ENCODE measurements at regions not wholly inside any gene's neighbourhood (a gene's known extent, or its start where the extent isn't known, plus 50 kb on each side); places are given as distances from the start of the nearest gene placed in this dataset.

DNA sequence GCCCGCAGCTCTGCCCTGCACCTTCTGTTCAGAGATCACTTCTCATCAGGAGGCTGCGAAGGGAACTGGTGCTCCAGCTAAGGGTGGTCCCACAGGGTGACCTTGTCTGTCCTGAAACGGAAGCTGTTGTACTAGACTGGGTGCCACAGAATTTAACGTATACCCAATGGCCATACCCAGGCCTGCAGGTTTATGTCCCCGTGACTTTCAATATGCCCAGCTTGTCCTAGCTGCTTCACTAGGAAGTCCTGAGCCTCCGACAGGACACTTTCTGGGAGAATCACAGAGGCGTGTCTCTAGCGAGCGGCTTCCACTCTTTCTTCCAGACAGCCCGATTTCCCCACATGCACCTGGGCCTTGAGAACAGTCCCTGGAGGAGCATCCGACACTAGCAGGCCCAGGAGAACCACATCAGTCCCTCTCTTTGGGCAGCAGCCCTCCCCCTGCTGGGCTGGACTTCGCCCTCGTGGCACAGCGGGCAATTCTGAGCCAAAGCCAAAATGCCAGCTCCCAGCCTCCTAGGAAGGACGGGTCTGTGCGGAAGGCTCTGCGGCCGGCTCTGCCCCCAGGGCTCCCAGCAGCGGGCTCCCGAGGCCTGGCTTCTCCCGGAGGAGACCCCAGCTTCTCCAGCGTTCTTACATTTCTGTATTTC lies 91.9 kb upstream of the OTOS start:
- DNase-seq (ENCODE audit: low read depth in 2 of 2), result no peak
- no peak for TF ChIP-seq CTCF (IDR thresholded peaks at IDR 0.05; ENCODE audit: low read depth, low read length)
- H3K4me3 ChIP-seq (replicated peaks in 1 of 2; ENCODE audit: low read depth in 2 of 2, low read length in 2 of 2), result no peak overlapping the region

DNA sequence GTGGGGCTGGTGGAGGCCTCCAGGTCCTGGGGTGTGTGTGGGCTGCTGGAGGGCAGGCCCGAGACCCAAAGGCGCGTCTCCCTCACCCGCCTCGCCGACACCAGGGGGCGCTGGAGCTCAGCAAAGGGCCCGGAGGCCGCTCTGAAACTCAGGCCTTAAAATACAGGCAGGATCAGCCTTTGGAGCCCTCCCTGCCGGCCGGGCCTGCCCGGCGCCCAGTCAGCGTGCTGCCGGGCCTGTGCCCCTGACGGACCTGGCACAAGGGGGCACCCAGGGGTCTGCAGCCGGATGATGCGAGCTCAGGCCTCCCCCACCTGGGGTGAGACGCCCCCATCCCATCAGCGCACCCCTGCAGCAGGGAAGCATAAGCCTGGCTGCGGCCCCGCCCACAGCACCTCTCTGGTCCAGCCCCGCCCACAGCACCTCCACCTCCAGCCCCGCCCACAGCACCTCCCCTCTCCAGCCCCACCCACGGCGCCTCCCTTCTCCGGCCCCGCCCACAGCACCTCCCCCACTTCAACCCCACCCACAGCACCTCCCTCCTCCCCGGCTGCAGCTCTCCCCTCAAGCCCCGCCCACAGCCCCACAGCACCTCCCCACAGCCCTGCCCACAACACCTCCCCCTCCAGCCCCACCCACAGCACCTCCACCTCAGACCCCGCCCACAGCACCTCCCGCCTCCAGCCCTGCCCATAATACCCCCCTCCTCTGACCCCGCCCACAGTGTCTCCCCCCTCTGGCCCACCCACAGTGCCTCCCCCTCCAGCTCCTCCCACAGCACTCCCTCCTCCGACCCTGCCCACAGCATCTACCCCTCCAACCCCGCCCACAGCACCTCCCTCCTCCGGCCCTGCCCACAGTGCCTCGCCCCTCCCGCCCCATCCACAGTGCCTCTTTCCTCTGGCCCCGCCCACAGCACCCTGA lies 92.8 kb upstream of the OTOS start:
- peak; percentile 81 to 91 for DNase-seq (ENCODE audit: low read depth in 2 of 2)
- H3K4me3 ChIP-seq (replicated peaks in 1 of 2; ENCODE audit: low read depth in 2 of 2, low read length in 2 of 2), result peak overlapping the region; percentile 32 to 45

DNA sequence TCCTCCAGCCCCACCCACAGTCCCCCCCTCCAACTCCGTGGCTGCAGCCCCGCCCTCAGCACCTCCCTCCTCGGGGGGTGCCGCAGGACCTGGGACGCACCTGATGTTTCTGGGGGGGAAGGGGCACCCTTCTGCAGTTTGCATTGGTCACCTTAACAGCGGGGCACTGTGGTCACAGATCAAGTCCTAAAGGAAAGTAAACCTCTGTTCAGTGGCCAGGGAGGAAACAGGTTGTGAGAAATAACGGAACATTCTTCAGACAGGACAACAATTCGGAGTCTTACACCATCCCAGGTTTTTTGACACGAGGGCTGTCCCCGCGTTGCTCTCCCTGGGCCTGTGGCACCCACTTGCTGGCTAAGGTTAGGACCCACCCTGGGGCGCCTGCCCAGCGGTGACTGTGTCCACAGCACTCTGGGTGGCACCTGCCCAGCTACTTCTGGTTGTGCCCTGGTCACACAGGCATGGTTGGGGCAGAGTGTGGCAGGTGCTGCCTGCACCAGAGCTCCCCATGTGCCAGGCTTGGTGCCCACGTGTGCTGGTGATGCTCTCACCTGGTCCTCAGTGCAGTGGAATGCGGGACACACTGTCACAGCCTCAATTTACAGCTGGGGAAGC lies 93.5 kb upstream of the OTOS start:
- TF ChIP-seq CTCF (IDR thresholded peaks at IDR 0.05; ENCODE audit: low read depth, low read length), result no peak
- DNase-seq (ENCODE audit: low read depth in 2 of 2), result no peak
- H3K4me3 ChIP-seq (replicated peaks in 1 of 2; ENCODE audit: low read depth in 2 of 2, low read length in 2 of 2), result no peak overlapping the region

More for the DNA sequence above, 92.8 kb upstream of the OTOS start:
- peak; percentile 93 for TF ChIP-seq CTCF (IDR thresholded peaks at IDR 0.05; ENCODE audit: low read depth, low read length)

DNA sequence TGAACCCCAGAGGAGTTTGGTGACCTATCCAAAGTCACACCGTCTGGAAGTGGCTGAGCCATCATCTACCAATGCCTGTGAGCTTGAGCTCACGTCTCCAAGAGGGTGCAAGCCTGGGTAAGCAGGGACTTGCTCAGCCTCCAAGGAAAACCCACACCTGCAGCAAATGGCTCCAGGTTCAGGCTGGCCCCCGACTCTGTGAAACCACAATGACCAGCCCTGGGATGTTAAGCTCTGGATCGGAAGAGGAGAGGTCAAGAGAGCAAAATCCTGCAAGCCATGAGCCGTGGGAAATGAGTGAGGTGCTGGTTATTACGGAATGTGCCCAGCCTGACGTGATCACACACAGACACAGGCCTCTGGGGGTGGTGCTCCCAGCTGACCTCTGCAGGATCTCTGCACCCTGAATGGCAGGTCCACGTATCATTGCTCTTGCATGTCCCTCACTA lies 94.1 kb upstream of the OTOS start:
- no peak for TF ChIP-seq CTCF (IDR thresholded peaks at IDR 0.05; ENCODE audit: low read depth, low read length)
- DNase-seq (ENCODE audit: low read depth in 2 of 2), result no peak
- no peak overlapping the region for H3K4me3 ChIP-seq (replicated peaks in 1 of 2; ENCODE audit: low read depth in 2 of 2, low read length in 2 of 2)

DNA sequence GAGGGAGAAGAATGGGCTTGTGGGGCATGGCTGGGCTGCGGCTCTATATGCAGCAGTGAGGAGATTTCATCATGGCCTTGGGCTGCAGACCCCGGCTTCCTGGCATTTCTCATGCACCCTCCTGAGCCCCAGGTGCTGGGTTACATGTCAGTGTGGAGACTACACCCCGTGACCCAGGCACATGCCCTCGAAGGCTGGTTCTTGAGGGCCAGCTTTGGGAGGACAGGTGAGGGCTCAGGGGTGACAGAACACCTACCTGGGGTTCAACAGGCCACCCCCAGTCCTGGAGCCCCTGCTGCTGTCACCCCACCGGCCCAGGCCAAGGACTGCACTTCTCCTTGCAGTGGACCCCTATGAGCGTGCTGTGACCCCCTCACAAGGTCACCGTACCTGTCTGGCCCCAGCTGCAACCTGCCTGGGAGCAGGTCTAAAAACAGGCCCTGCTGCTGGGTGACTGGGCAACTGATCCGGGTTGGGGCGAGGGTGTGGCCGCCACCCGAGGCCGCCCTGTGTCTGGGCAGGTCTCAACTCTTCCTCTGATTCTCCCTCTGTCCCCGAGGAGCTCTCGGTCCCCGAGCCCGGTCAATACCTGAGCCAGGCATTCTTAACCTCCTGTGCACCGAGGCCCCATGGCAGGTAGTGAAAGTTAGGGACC lies 94.8 kb upstream of the OTOS start:
- H3K4me3 ChIP-seq (replicated peaks in 1 of 2; ENCODE audit: low read depth in 2 of 2, low read length in 2 of 2), result no peak overlapping the region
- no peak for TF ChIP-seq CTCF (IDR thresholded peaks at IDR 0.05; ENCODE audit: low read depth, low read length)
- DNase-seq (ENCODE audit: low read depth in 2 of 2), result no peak

GRCh38 chr2:240235811-240236210 lies 95.4 kb upstream of the OTOS start:
- no peak overlapping the region for H3K4me3 ChIP-seq (replicated peaks in 1 of 2; ENCODE audit: low read depth in 2 of 2, low read length in 2 of 2)
- DNase-seq (ENCODE audit: low read depth in 2 of 2), result no peak
- TF ChIP-seq CTCF (IDR thresholded peaks at IDR 0.05; ENCODE audit: low read depth, low read length), result no peak
